22Rv1 (cell line): ENCODE measurements at regions not wholly inside any gene's neighbourhood (a gene's known extent, or its start where the extent isn't known, plus 50 kb on each side); places are given as distances from the start of the nearest gene placed in this dataset.

Source experiments
- CTCF ChIP-seq: fragments of 450-650 bp; IDR thresholded peaks from 2 replicates; pipeline ENCODE4 v1.5.1; 2017; ENCODE audit warnings: mild to moderate bottlenecking
- ZFX ChIP-seq: fragments of 450-650 bp; IDR thresholded peaks from 2 replicates; pipeline ENCODE4 v1.6.1; 2017; ENCODE audit warnings: antibody characterized with exemption, borderline replicate concordance

- no peak for TF ChIP-seq CTCF
- no peak for TF ChIP-seq ZFX
These were observed 81.3 kb upstream of the ABI3BP start for GRCh38 chr3:101074518-101074917.
